ENCODE measurements at regions not wholly inside any gene's neighbourhood (a gene's known extent, or its start where the extent isn't known, plus 50 kb on each side); places are given as distances from the start of the nearest gene placed in this dataset.

DNA sequence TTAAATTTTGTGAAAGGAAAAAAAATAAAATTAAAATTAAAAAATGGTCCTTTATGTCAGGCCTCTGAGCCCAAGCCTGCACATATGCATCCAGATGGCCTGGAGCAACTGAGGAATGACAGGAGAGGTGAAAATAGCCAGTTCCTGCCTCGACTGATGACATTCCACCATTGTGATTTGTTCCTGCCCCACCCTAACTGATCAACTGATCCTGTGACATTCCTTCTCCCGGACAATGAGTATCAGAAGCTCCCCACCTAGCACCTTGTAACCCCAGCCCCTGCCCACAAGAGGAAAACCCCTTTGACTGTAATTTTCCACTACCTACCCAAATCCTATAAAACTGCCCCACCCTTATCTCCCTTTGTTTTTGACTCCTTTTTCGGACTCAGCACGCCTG lies 972.2 kb upstream of the GHITM start (continued):
- no peak for TF ChIP-seq CHD7 (IDR thresholded peaks at IDR 0.05; ENCODE audit: insufficient replicate concordance, low read length)
- TF ChIP-seq BCL11A (IDR thresholded peaks at IDR 0.05; ENCODE audit: low read depth in 2 of 2, low read length in 2 of 2) = no peak
- TF ChIP-seq BRCA1 (IDR thresholded peaks at IDR 0.05; ENCODE audit: low read depth, low read length) = no peak
- no peak for TF ChIP-seq SAP30 (IDR thresholded peaks at IDR 0.05; ENCODE audit: insufficient read depth, insufficient replicate concordance, low read length)
- TF ChIP-seq TBP (IDR thresholded peaks at IDR 0.05; ENCODE audit: low read depth, low read length) = no peak
- TF ChIP-seq JUN (IDR thresholded peaks at IDR 0.05; ENCODE audit: low read depth, low read length) = no peak
- TF ChIP-seq HDAC2 (IDR thresholded peaks at IDR 0.05; ENCODE audit: borderline replicate concordance in 1 of 2, low read depth in 2 of 2, low read length in 2 of 2) = no peak
- TF ChIP-seq, protein P1, sequence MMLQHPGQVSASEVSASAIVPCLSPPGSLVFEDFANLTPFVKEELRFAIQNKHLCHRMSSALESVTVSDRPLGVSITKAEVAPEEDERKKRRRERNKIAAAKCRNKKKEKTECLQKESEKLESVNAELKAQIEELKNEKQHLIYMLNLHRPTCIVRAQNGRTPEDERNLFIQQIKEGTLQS (IDR thresholded peaks at IDR 0.05; ENCODE audit: insufficient read depth, low read depth, low read length) = no peak
